Body of pancreas (tissue), 4 donors: ENCODE measurements at regions not wholly inside any gene's neighbourhood (a gene's known extent, or its start where the extent isn't known, plus 50 kb on each side); places are given as distances from the start of the nearest gene placed in this dataset.

Source experiments
- ATAC-seq: fragments of 150-250 bp; one replicate; pipeline ENCODE4 v1.9.1; 2016
- DNase-seq, 4 donors: peaks; one replicate each; pipeline ENCODE4 v3.0.0-alpha.2; 2019
- H3K27ac ChIP-seq, 4 donors: fragments of 200-600 bp; sonication (generic); 1 replicate in 3 of 4; 2 replicates in 1 of 4; pipeline versions ENCODE4 v1.5.1 to v1.6.1; 2016 to 2019; ENCODE audit warnings: mild to moderate bottlenecking in 1 of 4, mixed read lengths in 1 of 4, moderate library complexity in 1 of 4
- H3K27me3 ChIP-seq, 2 donors: fragments of 200-600 bp; sonication (generic); one replicate each; pipeline ENCODE4 v1.6.0; 2016; ENCODE audit warnings: mild to moderate bottlenecking in 1 of 2
- H3K36me3 ChIP-seq, 2 donors: fragments of 200-600 bp; sonication (generic); replicated peaks in 1 of 2; 2 replicates each; pipeline ENCODE4 v1.5.1; 2016; ENCODE audit warnings: low read depth in 2 of 2; ENCODE audit not compliant: insufficient read depth in 1 of 2
- H3K4me1 ChIP-seq: fragments of 200-600 bp; sonication (generic); one replicate; pipeline ENCODE4 v1.6.0; 2016
- H3K4me3 ChIP-seq, 2 donors: fragments of 200-600 bp; sonication (generic); 1 replicate in 1 of 2; 2 replicates in 1 of 2; pipeline ENCODE4 v1.5.1; 2016 to 2019
- H3K9me3 ChIP-seq, 3 donors: fragments of 200-600 bp; sonication (generic); 1 replicate in 2 of 3; 2 replicates in 1 of 3; pipeline ENCODE4 v1.5.1; 2016
- CTCF ChIP-seq, 7 experiments: fragments of 450-650 bp in 4 of 7; fragments of 200-600 bp in 3 of 7; sonication (generic) in 3 of 7; IDR thresholded peaks; one replicate each; pipeline ENCODE4 v1.5.1; 2016 to 2019; ENCODE audit warnings: antibody characterized with exemption in 7 of 7
- POLR2A ChIP-seq, 3 donors: fragments of 450-650 bp; IDR thresholded peaks; one replicate each; pipeline ENCODE4 v1.6.1; 2016; ENCODE audit warnings: antibody characterized with exemption in 3 of 3, mild to moderate bottlenecking in 2 of 3
- WGBS, 2 donors: methylation state at CpG; one replicate each; pipeline ENCODE4 v1.1.5; 2017; 5-methylcytosine and 5-hydroxymethylcytosine counted together
- intact Hi-C: fragments of 100-400 bp; cut with DNase I; formaldehyde crosslinking; loops from one replicate; pipeline ENCODE4 v1.15.1; 2023

- Histone ChIP-seq H3K4me3 (no peak overlapping the region), H3K36me3 (no peaks in the 10 kb centered on the region), H3K27ac (no peak overlapping the region), H3K9me3 (no peaks in the 10 kb centered on the region), H3K4me1 (no peaks in the 10 kb centered on the region), H3K27me3 (no peaks in the 10 kb centered on the region)
- TF ChIP-seq CTCF (IDR thresholded peaks at IDR 0.05) (no peak), POLR2A (IDR thresholded peaks at IDR 0.05) (no peak)
- WGBS, 2 donors, result 59 to 79% methylated on average over 4 of the region's 4 CpGs
- no peak for ATAC-seq
- intact Hi-C loops, result no loop called here
- DNase-seq, result no peak
Observed at GRCh38 chr2:111638274-111638877, 245.6 kb downstream of the ANAPC1 start.

- Histone ChIP-seq H3K9me3 (no peaks in the 10 kb centered on the region), H3K4me1 (no peaks in the 10 kb centered on the region), H3K36me3 (no peaks in the 10 kb centered on the region), H3K27ac (no peak overlapping the region), H3K27me3 (no peaks in the 10 kb centered on the region), H3K4me3 (no peak overlapping the region)
- no peak for TF ChIP-seq POLR2A (IDR thresholded peaks at IDR 0.05)
- no peak for TF ChIP-seq CTCF (IDR thresholded peaks at IDR 0.05)
- 64 to 73% methylated on average over 2 of the region's 2 CpGs for WGBS, 2 donors
- intact Hi-C loops, result no loop called here
- ATAC-seq (no peak), DNase-seq (no peak)
Observed at GRCh38 chr2:111640480-111640879, 243.5 kb downstream of the ANAPC1 start.

GRCh38 chr2:111642586-111643327, 241.2 kb downstream of the ANAPC1 start:
- no peak for TF ChIP-seq CTCF (IDR thresholded peaks at IDR 0.05)
- TF ChIP-seq POLR2A (IDR thresholded peaks at IDR 0.05), result no peak
- Histone ChIP-seq H3K4me3 (no peak overlapping the region), H3K9me3 (no peaks in the 10 kb centered on the region), H3K4me1 (no peaks in the 10 kb centered on the region), H3K27me3 (no peaks in the 10 kb centered on the region), H3K36me3 (no peaks in the 10 kb centered on the region), H3K27ac (no peak overlapping the region)
- ATAC-seq (no peak), DNase-seq (no peak)
- intact Hi-C loops, result no loop called here
- 78 to 97% methylated on average over 2 of the region's 2 CpGs for WGBS, 2 donors

GRCh38 chr2:111643759-111644158, 240.2 kb downstream of the ANAPC1 start:
- Histone ChIP-seq H3K27ac (no peak overlapping the region), H3K36me3 (no peaks in the 10 kb centered on the region), H3K9me3 (no peaks in the 10 kb centered on the region), H3K4me3 (no peak overlapping the region), H3K4me1 (no peaks in the 10 kb centered on the region), H3K27me3 (no peaks in the 10 kb centered on the region)
- 83 to 100% methylated on average over 1 of the region's 1 CpG for WGBS, 2 donors
- TF ChIP-seq POLR2A (IDR thresholded peaks at IDR 0.05) (no peak), CTCF (IDR thresholded peaks at IDR 0.05) (no peak)
- no peak for DNase-seq
- intact Hi-C loops, result no loop called here
- no peak for ATAC-seq

- Histone ChIP-seq H3K9me3 (no peaks in the 10 kb centered on the region), H3K27ac (no peak overlapping the region), H3K4me1 (no peaks in the 10 kb centered on the region), H3K36me3 (no peaks in the 10 kb centered on the region), H3K27me3 (no peaks in the 10 kb centered on the region), H3K4me3 (no peak overlapping the region)
- ATAC-seq (no peak), DNase-seq (no peak)
- intact Hi-C loops, result no loop called here
- 55 to 85% methylated on average over 3 of the region's 3 CpGs for WGBS, 2 donors
- TF ChIP-seq POLR2A (IDR thresholded peaks at IDR 0.05) (no peak), CTCF (IDR thresholded peaks at IDR 0.05) (no peak)
Observed at GRCh38 chr2:111647359-111647758, 236.6 kb downstream of the ANAPC1 start.
